Bronchial epithelial cell (primary cell): ENCODE measurements at regions not wholly inside any gene's neighbourhood (a gene's known extent, or its start where the extent isn't known, plus 50 kb on each side); places are given as distances from the start of the nearest gene placed in this dataset.
"Not testable (repeated sequence)": the region's sequence is repeated elsewhere in the genome, so short reads cannot be mapped to it uniquely, and the experiment has no call there.

Source experiments
- DNase-seq: peaks from one replicate; pipeline ENCODE4 v3.0.0-alpha.2; 2010; ENCODE audit warnings: low read depth
- FAIRE-seq: peaks from 2 replicates; lab custom pipeline; 2011; peaks lifted over from hg19 to GRCh38; lab: Jason Lieb, UNC
- H3K27me3 ChIP-seq: 2 replicates; pipeline ENCODE4 v1.5.1; 2011; ENCODE audit warnings: low read length; ENCODE audit not compliant: control insufficient read depth, insufficient read depth
- H3K36me3 ChIP-seq: 2 replicates; pipeline ENCODE4 v1.5.1; 2011; ENCODE audit warnings: low read length; ENCODE audit not compliant: control insufficient read depth, insufficient read depth
- H3K4me3 ChIP-seq: 2 replicates; pipeline ENCODE4 v1.5.1; 2011; ENCODE audit warnings: mild to moderate bottlenecking, low read depth, low read length, control low read depth
- TF ChIP-seq, protein P1 (sequence below): IDR thresholded peaks from 2 replicates; pipeline ENCODE4 v1.5.1; 2011; ENCODE audit warnings: mild to moderate bottlenecking, moderate library complexity, low read length, control low read depth, inconsistent platforms; ENCODE audit not compliant: insufficient read depth, severe bottlenecking

DNA sequence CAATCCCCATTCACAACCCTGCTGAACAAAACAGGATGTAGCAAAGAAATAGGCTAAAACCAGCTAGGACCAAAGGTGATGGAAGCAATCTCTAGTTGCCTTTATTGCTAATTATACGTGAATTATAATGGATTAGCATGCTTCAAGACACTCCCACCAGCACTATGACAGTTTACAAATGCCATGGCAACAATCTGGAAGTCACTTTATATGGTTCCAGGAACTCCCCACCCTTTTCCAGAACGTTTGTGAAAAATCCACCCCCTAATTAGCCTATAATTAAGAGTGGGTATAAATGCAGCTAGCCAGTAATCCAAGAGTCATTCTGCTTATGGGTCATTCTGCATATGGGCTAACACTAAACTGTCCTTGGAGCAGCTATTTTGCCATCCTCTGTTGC lies 328.7 kb downstream of the FLRT2 start:
- DNase-seq = no peak
- no peak for FAIRE-seq
- Histone ChIP-seq H3K27me3 (no peaks in the 10 kb centered on the region), H3K4me3 (no peak overlapping the region), H3K36me3 (no peaks in the 10 kb centered on the region)
- TF ChIP-seq, protein P1, sequence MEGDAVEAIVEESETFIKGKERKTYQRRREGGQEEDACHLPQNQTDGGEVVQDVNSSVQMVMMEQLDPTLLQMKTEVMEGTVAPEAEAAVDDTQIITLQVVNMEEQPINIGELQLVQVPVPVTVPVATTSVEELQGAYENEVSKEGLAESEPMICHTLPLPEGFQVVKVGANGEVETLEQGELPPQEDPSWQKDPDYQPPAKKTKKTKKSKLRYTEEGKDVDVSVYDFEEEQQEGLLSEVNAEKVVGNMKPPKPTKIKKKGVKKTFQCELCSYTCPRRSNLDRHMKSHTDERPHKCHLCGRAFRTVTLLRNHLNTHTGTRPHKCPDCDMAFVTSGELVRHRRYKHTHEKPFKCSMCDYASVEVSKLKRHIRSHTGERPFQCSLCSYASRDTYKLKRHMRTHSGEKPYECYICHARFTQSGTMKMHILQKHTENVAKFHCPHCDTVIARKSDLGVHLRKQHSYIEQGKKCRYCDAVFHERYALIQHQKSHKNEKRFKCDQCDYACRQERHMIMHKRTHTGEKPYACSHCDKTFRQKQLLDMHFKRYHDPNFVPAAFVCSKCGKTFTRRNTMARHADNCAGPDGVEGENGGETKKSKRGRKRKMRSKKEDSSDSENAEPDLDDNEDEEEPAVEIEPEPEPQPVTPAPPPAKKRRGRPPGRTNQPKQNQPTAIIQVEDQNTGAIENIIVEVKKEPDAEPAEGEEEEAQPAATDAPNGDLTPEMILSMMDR = no peak

DNA sequence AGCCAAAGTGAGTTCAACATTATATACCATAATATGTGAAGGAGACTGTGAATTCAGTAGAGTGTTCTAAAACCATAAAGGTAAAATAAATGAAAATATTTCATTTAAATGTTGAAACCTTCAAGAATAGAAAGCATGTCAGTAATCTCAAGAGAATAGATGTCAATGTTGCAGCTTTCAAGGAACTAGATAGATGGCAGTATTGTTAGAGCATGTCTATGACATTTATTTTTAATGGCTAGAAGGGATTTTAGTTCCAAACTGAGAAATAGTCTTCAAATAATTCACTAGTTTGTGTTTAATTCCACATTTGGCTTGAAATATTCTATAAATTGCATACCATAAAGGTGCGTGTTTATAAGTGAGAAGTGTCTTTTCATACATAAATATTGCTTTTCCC lies 326.5 kb downstream of the FLRT2 start:
- Histone ChIP-seq H3K27me3 (no peaks in the 10 kb centered on the region), H3K36me3 (no peaks in the 10 kb centered on the region), H3K4me3 (no peak overlapping the region)
- peak; percentile 6 for DNase-seq
- TF ChIP-seq, protein P1 = no peak
- FAIRE-seq = no peak

DNA sequence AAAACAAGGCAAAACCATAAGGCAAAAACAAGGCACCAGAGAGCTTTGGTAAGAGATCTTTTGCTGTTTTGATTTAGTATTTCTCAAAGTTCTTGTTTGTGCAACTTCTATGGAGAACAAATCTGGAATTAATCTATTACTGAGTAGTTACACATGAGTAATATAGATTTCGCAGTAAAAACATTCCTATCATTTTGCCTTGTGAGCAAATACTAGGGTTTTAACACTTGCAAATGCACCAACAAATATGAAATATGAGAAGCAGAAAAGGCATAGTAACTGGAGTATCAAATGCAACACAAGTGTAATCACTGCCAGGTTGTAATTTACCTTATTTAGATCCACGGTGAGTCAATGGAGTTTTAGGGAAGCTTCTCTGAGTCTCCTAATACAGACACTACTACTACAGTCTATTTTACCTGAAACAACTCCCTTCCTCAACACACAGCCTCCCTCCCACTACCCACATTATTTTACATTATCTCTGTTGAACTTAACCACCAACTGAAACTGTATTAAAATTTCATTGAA lies 324.1 kb downstream of the FLRT2 start:
- Histone ChIP-seq H3K4me3 (no peak overlapping the region), H3K36me3 (no peaks in the 10 kb centered on the region), H3K27me3 (no peaks in the 10 kb centered on the region)
- no peak for FAIRE-seq
- TF ChIP-seq, protein P1 = no peak
- DNase-seq = no peak

DNA sequence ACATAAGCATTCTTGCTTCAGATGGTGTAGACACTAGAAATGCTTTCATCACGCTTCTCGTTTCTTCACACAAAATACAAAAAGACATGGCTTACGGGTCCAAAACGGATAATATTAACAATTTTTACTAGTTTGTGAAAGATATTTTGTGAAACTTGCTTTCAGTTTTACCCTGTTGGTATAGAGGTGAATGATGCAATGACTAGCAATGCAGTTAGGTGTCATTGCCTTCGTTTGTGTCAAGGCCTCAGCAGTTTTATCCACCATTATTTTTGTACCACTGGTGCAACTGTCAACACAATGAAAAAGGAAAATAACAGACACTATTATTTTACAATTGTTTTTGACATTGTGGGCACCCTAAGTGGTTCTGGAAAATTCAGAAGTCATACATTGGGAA lies 323.0 kb downstream of the FLRT2 start:
- TF ChIP-seq, protein P1 = no peak
- no peak for DNase-seq
- FAIRE-seq = no peak

DNA sequence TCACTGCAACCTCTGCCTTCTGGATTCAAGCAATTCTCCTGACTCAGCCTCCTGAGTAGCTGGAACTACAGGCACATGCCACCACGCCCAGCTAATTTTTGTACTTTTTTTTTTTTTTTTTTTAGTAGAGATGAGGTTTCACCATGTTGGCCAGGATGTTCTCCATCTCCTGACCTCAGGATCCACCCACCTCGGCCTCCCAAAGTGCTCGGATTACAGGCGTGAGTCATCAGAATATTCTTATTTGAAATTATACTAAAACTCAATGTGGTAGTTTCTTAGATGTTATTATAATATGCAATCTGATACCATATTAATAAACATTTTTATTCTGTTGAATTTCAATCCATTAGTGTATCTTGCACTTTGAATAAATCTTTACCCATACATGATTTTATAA lies 322.2 kb downstream of the FLRT2 start:
- H3K4me3 ChIP-seq, H3K27me3 ChIP-seq, FAIRE-seq, H3K36me3 ChIP-seq: not testable (repeated sequence)
- peak; percentile 22 for DNase-seq

More for the DNA sequence above, 323.0 kb downstream of the FLRT2 start:
- H3K27me3 ChIP-seq = no peaks in the 10 kb centered on the region
- H3K36me3 ChIP-seq = no peaks in the 10 kb centered on the region
- H3K4me3 ChIP-seq = no peak overlapping the region

DNA sequence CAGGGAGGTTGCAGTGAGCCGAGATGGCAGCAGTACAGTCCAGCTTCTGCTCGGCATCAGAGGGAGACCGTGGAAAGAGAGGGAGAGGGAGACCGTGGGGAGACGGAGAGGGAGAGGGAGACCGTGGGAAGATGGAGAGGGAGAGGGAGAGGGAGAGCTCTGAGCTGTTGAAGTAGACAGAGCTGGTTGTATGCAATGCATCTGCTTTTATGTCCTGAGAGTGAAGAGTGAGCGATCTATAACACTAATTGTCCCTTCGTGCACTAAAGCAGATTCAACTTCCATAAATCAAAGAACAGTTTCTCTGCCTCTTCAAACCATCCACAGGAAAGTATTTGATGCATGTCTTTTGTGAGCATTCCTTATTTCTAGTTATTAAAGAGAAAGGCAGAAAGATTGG lies 300.6 kb downstream of the FLRT2 start:
- H3K27me3 ChIP-seq, DNase-seq, H3K4me3 ChIP-seq, H3K36me3 ChIP-seq, FAIRE-seq: not testable (repeated sequence)

DNA sequence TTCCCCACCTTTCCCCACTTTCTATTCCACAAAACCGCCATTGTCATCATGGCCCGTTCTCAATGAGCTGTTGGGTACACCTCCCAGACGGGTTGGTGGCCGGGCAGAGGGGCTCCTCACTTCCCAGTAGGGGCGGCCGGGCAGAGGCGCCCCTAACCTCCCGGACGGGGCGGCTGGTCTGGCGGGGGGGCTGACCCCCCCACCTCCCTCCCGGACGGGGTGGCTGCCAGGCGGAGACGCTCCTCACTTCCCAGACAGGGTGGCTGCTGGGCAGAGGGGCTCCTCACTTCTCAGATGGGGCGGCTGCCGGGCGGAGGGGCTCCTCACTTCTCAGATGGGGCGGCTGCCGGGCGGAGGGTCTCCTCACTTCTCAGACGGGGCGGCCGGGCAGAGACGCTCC lies 299.7 kb downstream of the FLRT2 start:
- not testable (repeated sequence) for DNase-seq, FAIRE-seq, H3K4me3 ChIP-seq, H3K36me3 ChIP-seq, H3K27me3 ChIP-seq
